ENCODE measurements at regions not wholly inside any gene's neighbourhood (a gene's known extent, or its start where the extent isn't known, plus 50 kb on each side); places are given as distances from the start of the nearest gene placed in this dataset.

DNA sequence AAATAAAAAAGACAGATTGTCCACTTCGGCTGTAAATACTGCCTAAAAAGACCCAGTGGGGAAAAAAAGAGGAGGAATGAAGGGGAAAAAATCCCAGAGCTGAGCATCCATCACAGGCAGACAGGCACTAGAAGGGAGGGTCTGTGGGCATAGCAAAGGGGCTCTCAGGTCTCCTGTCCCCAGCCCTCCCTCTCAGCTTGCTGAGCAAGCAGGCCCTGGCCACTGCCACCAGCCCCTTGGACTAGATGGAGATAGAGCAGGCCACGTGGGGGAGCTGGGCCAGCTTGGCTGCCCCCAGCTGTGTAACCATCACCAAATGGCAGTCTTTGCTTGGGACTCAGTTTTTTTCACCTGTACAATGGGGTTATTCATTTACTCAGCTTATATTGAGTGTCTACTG, 141.6 kb upstream of the UNC5B start:
- DNase-seq (no peak), ATAC-seq (ENCODE audit: low read depth) (no peak)
- Mint-ChIP-seq H3K4me1 (no peaks in the 10 kb centered on the region), H3K27ac (no peak overlapping the region), H3K9me3 (ENCODE audit: insufficient read depth) (no peaks in the 10 kb centered on the region), H3K27me3 (peaks cover 4% of the 10 kb centered on the region), H3K4me3 (no peak overlapping the region)
- Histone ChIP-seq H3K9me3 (ENCODE audit: control extremely low read depth in 1 of 3, control insufficient read depth in 2 of 3, insufficient read depth in 1 of 3, low read length in 2 of 3) (no peaks in the 10 kb centered on the region), H3K27ac (ENCODE audit: low read length in 2 of 2) (no peak overlapping the region), H3K4me2 (replicated peaks; ENCODE audit: low read depth, low read length, poor library complexity, severe bottlenecking) (no peak overlapping the region), H2AFZ (ENCODE audit: insufficient read depth, low read depth, low read length, poor library complexity, severe bottlenecking) (no peak overlapping the region), H3K79me2 (ENCODE audit: control insufficient read depth, insufficient read depth, low read length) (no peaks in the 10 kb centered on the region), H3K4me1 (ENCODE audit: control insufficient read depth in 2 of 2, insufficient read depth in 2 of 2, low read length in 2 of 2) (no peaks in the 10 kb centered on the region), H3K9ac (ENCODE audit: low read length) (no peak overlapping the region), H3K36me3 (replicated peaks in 1 of 2; ENCODE audit: control extremely low read depth in 1 of 2, control insufficient read depth in 1 of 2, extremely low read depth in 1 of 2, insufficient read depth in 2 of 2, low read length in 1 of 2) (no peaks in the 10 kb centered on the region), H3K27me3 (replicated peaks in 1 of 4; ENCODE audit: control extremely low read depth in 1 of 4, control insufficient read depth in 3 of 4, insufficient read depth in 4 of 4, low read length in 3 of 4) (no peaks in the 10 kb centered on the region), H4K20me1 (ENCODE audit: control insufficient read depth, insufficient read depth, low read length, poor library complexity, severe bottlenecking) (no peaks in the 10 kb centered on the region), H3K4me3 (ENCODE audit: control extremely low read depth in 1 of 5, extremely low read depth in 1 of 5, insufficient read depth in 1 of 5, low read depth in 2 of 5, low read length in 4 of 5) (no peak overlapping the region)
- no peak for TF ChIP-seq EZH2 (IDR thresholded peaks at IDR 0.05; ENCODE audit: borderline replicate concordance, insufficient read depth, low read depth, low read length, poor library complexity, severe bottlenecking)
- TF ChIP-seq, protein P1, sequence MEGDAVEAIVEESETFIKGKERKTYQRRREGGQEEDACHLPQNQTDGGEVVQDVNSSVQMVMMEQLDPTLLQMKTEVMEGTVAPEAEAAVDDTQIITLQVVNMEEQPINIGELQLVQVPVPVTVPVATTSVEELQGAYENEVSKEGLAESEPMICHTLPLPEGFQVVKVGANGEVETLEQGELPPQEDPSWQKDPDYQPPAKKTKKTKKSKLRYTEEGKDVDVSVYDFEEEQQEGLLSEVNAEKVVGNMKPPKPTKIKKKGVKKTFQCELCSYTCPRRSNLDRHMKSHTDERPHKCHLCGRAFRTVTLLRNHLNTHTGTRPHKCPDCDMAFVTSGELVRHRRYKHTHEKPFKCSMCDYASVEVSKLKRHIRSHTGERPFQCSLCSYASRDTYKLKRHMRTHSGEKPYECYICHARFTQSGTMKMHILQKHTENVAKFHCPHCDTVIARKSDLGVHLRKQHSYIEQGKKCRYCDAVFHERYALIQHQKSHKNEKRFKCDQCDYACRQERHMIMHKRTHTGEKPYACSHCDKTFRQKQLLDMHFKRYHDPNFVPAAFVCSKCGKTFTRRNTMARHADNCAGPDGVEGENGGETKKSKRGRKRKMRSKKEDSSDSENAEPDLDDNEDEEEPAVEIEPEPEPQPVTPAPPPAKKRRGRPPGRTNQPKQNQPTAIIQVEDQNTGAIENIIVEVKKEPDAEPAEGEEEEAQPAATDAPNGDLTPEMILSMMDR (IDR thresholded peaks at IDR 0.05) = no peak
- ChIA-PET POLR2A (no interaction called here), CTCF (no interaction called here)
- no CpG with 5 or more reads among the region's 2 CpGs for WGBS (ENCODE audit: insufficient coverage)
- intact Hi-C loops (cut with micrococcal nuclease) = no loop called here

DNA sequence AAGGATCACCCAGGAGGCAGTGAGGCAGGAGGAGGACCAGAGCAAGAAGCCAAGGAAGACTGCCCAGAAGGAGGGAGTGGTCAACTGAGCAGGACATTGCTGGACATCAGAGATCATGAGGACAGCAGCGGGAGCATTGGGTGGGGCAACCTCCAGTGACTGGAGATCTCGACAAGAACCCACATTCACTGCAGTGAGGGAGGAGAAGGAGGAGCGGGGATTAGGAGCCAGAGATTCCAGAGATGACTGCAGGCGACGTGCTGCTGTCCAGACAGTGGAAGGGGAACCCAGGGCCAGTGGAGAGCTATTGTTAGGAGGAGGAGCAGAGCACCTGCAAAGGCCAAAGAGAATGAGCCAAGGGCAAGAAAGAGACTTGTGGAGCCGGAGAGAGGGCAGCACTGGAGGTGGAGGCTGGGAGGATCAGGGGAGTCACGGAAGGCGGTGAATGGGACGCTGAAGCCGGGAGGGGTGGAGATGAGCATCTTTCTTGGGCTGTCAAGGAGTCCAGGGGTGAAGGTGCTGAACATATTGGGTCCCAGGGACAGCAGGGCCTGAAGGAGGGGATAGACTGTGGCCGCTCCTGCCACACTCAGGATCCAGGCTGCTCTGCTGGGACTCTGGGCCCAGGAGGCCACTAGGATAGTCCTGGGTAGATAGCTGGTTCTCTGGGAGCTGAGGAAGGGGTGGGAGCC, 140.1 kb upstream of the UNC5B start:
- H3K27me3 ChIP-seq (replicated peaks in 1 of 4; ENCODE audit: control extremely low read depth in 1 of 4, control insufficient read depth in 3 of 4, insufficient read depth in 4 of 4, low read length in 3 of 4) = no peaks in the 10 kb centered on the region
- no peak overlapping the region for H3K4me3 ChIP-seq (ENCODE audit: control extremely low read depth in 1 of 5, extremely low read depth in 1 of 5, insufficient read depth in 1 of 5, low read depth in 2 of 5, low read length in 4 of 5)
- H3K9me3 ChIP-seq (ENCODE audit: control extremely low read depth in 1 of 3, control insufficient read depth in 2 of 3, insufficient read depth in 1 of 3, low read length in 2 of 3) = peaks cover 0 to 3% (median 0%) of the 10 kb centered on the region in 3 donors
- CTCF ChIA-PET = no interaction called here
- no peak overlapping the region for H3K9ac ChIP-seq (ENCODE audit: low read length)
- POLR2A ChIA-PET = no interaction called here
- no peaks in the 10 kb centered on the region for H3K79me2 ChIP-seq (ENCODE audit: control insufficient read depth, insufficient read depth, low read length)
- ATAC-seq (ENCODE audit: low read depth) (no peak), DNase-seq (no peak)
- H3K27ac Mint-ChIP-seq = no peak overlapping the region
- H3K4me1 Mint-ChIP-seq = no peaks in the 10 kb centered on the region
- H2AFZ ChIP-seq (ENCODE audit: insufficient read depth, low read depth, low read length, poor library complexity, severe bottlenecking) = no peak overlapping the region
- WGBS (ENCODE audit: insufficient coverage) = 89% methylated on average over 11 of the region's 11 CpGs
- no peak overlapping the region for H3K27ac ChIP-seq (ENCODE audit: low read length in 2 of 2)
- no peaks in the 10 kb centered on the region for H3K4me1 ChIP-seq (ENCODE audit: control insufficient read depth in 2 of 2, insufficient read depth in 2 of 2, low read length in 2 of 2)
- no peaks in the 10 kb centered on the region for H3K36me3 ChIP-seq (replicated peaks in 1 of 2; ENCODE audit: control extremely low read depth in 1 of 2, control insufficient read depth in 1 of 2, extremely low read depth in 1 of 2, insufficient read depth in 2 of 2, low read length in 1 of 2)
- intact Hi-C loops (cut with micrococcal nuclease) = no loop called here
- H3K9me3 Mint-ChIP-seq (ENCODE audit: insufficient read depth) = no peaks in the 10 kb centered on the region
- peaks cover 4% of the 10 kb centered on the region for H3K27me3 Mint-ChIP-seq
- H3K4me3 Mint-ChIP-seq = no peak overlapping the region
- TF ChIP-seq EZH2 (IDR thresholded peaks at IDR 0.05; ENCODE audit: borderline replicate concordance, insufficient read depth, low read depth, low read length, poor library complexity, severe bottlenecking) = no peak
- TF ChIP-seq, protein P1 (IDR thresholded peaks at IDR 0.05) = no peak
- H3K4me2 ChIP-seq (replicated peaks; ENCODE audit: low read depth, low read length, poor library complexity, severe bottlenecking) = no peak overlapping the region
- H4K20me1 ChIP-seq (ENCODE audit: control insufficient read depth, insufficient read depth, low read length, poor library complexity, severe bottlenecking) = no peaks in the 10 kb centered on the region
